GM04504 (cell line): ENCODE measurements at regions not wholly inside any gene's neighbourhood (a gene's known extent, or its start where the extent isn't known, plus 50 kb on each side); places are given as distances from the start of the nearest gene placed in this dataset.
"Not testable (repeated sequence)": the region's sequence is repeated elsewhere in the genome, so short reads cannot be mapped to it uniquely, and the experiment has no call there.

Experiments used
- DNase-seq: peaks from one replicate; pipeline ENCODE4 v3.0.0-alpha.2; 2012; ENCODE audit warnings: low read depth

GRCh38 chr14:87815121-87815520 lies 177.9 kb downstream of the GALC start:
- DNase-seq: no peak

- no peak for DNase-seq
Observed at GRCh38 chr14:87813686-87814085, 179.3 kb downstream of the GALC start.

- no peak for DNase-seq
Observed at GRCh38 chr14:87813211-87813610, 179.8 kb downstream of the GALC start.

- no peak for DNase-seq
Observed at GRCh38 chr14:87811246-87811645, 181.7 kb downstream of the GALC start.

- DNase-seq: no peak
Observed at GRCh38 chr14:87810711-87811110, 182.3 kb downstream of the GALC start.

- no peak for DNase-seq
Observed at GRCh38 chr14:87809261-87809660, 183.7 kb downstream of the GALC start.

- peak; percentile 35 for DNase-seq
Observed at GRCh38 chr14:87805315-87805723, 187.7 kb downstream of the GALC start.

GRCh38 chr14:87800216-87800615 lies 192.8 kb downstream of the GALC start:
- DNase-seq: no peak

GRCh38 chr14:87799400-87799799 lies 193.6 kb downstream of the GALC start:
- no peak for DNase-seq

GRCh38 chr14:87797001-87797400 lies 196.0 kb downstream of the GALC start:
- no peak for DNase-seq

- DNase-seq: no peak
Observed at GRCh38 chr14:87794561-87794960, 198.4 kb downstream of the GALC start.

GRCh38 chr14:87785897-87786296 lies 207.1 kb downstream of the GALC start:
- DNase-seq: no peak

GRCh38 chr14:87784386-87784785 lies 208.6 kb downstream of the GALC start:
- DNase-seq: no peak

GRCh38 chr14:87783071-87783470 lies 209.9 kb downstream of the GALC start:
- DNase-seq: no peak

- no peak for DNase-seq
Observed at GRCh38 chr14:87772854-87773253, 220.1 kb downstream of the GALC start.

- DNase-seq: no peak
Observed at GRCh38 chr14:87767567-87767901, 225.4 kb downstream of the GALC start.

- DNase-seq: no peak
Observed at GRCh38 chr14:87758876-87759275, 234.1 kb downstream of the GALC start.

GRCh38 chr14:87756661-87757060 lies 236.3 kb downstream of the GALC start:
- no peak for DNase-seq

- DNase-seq: no peak
Observed at GRCh38 chr14:87754520-87755223, 238.3 kb downstream of the GALC start.

- DNase-seq: no peak
Observed at GRCh38 chr14:87748558-87748957, 244.4 kb downstream of the GALC start.

- DNase-seq: peak; percentile 17
Observed at GRCh38 chr14:87745507-87746118, 247.4 kb downstream of the GALC start.

GRCh38 chr14:87734577-87735360 lies 258.2 kb downstream of the GALC start:
- DNase-seq: not testable (repeated sequence)

GRCh38 chr14:87733115-87733514 lies 259.9 kb downstream of the GALC start:
- DNase-seq: not testable (repeated sequence)
